Testis (tissue), 2 donors: ENCODE measurements at regions not wholly inside any gene's neighbourhood (a gene's known extent, or its start where the extent isn't known, plus 50 kb on each side); places are given as distances from the start of the nearest gene placed in this dataset.
A peak's percentile ranks its signal among the peaks of the same experiment; 100 is the strongest.

ENCODE experiments used
- DNase-seq: peaks from one replicate; pipeline ENCODE4 v3.0.0-alpha.2; 2019
- H3K27ac ChIP-seq, 2 donors: fragments of 200-600 bp; sonication (generic); one replicate each; pipeline ENCODE4 v1.5.1; 2019
- H3K27me3 ChIP-seq: fragments of 200-600 bp; sonication (generic); one replicate; pipeline ENCODE4 v1.5.1; 2019
- H3K36me3 ChIP-seq: fragments of 200-600 bp; sonication (generic); one replicate; pipeline ENCODE4 v1.5.1; 2017; ENCODE audit warnings: low read depth; ENCODE audit errors: missing control alignments
- H3K4me1 ChIP-seq: fragments of 200-600 bp; sonication (generic); one replicate; pipeline ENCODE4 v1.5.1; 2019
- H3K4me3 ChIP-seq, 2 donors: fragments of 200-600 bp; sonication (generic); one replicate each; pipeline ENCODE4 v1.5.1; 2017 to 2019
- H3K9me3 ChIP-seq: fragments of 200-600 bp; sonication (generic); one replicate; pipeline ENCODE4 v1.5.1; 2017
- POLR2A ChIP-seq: fragments of 450-650 bp; IDR thresholded peaks from one replicate; pipeline ENCODE4 v1.6.1; 2017; ENCODE audit warnings: antibody characterized with exemption, mild to moderate bottlenecking, moderate library complexity
- WGBS, 2 donors: methylation state at CpG; one replicate each; pipeline ENCODE4 v1.1.5; 2018; 5-methylcytosine and 5-hydroxymethylcytosine counted together
- intact Hi-C: fragments of 100-400 bp; cut with DNase I; formaldehyde crosslinking; loops from one replicate; pipeline ENCODE4 v1.15.1; 2023; ENCODE audit warnings: low total_unique reads
- TF ChIP-seq, protein P1 (sequence below), 3 experiments: fragments of 450-650 bp in 2 of 3; fragments of 200-600 bp in 1 of 3; sonication (generic) in 1 of 3; IDR thresholded peaks; one replicate each; pipeline ENCODE4 v1.5.1; 2016 to 2019; ENCODE audit warnings: antibody characterized with exemption in 3 of 3, mild to moderate bottlenecking in 2 of 3, moderate library complexity in 1 of 3

DNA sequence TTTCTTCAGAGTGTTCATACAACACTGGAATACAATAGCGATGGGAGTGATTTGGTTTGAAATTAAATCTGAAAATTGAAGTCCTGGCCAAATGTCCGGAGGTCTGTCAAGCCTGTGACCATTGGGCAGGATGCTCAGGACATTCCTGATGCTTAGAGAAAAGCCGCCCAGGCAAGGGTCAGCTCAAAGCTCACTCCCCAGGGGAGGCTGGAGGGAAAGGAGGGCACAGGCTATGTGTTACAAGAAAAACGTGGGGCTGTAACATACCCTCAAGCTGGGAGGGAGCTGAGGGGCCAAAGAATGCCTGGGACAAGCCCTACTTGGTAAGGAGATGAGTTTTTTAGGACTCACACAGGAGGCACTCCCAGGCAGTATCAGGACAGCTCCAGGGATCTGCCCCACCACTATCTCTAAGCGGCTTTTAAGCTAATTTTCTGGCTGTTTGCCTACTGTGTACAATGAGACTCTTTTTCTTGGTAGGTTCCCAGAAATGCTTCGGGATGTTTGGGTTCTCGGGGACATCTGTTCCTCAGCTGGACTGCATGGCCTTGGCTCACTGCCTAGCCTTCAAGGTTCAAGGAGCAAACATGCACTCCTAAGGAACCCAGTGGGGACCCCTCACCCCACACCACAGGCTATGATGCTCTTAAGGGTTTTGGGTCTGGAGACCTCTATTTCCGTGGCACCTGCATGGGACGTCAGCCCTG lies 500.1 kb downstream of the BRD1 start:
- Histone ChIP-seq H3K9me3 (no peaks in the 10 kb centered on the region), H3K27me3 (no peaks in the 10 kb centered on the region), H3K27ac (no peak overlapping the region), H3K4me1 (no peaks in the 10 kb centered on the region), H3K36me3 (no peaks in the 10 kb centered on the region), H3K4me3 (no peak overlapping the region)
- TF ChIP-seq, protein P1, sequence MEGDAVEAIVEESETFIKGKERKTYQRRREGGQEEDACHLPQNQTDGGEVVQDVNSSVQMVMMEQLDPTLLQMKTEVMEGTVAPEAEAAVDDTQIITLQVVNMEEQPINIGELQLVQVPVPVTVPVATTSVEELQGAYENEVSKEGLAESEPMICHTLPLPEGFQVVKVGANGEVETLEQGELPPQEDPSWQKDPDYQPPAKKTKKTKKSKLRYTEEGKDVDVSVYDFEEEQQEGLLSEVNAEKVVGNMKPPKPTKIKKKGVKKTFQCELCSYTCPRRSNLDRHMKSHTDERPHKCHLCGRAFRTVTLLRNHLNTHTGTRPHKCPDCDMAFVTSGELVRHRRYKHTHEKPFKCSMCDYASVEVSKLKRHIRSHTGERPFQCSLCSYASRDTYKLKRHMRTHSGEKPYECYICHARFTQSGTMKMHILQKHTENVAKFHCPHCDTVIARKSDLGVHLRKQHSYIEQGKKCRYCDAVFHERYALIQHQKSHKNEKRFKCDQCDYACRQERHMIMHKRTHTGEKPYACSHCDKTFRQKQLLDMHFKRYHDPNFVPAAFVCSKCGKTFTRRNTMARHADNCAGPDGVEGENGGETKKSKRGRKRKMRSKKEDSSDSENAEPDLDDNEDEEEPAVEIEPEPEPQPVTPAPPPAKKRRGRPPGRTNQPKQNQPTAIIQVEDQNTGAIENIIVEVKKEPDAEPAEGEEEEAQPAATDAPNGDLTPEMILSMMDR (IDR thresholded peaks at IDR 0.05) = no peak
- TF ChIP-seq POLR2A = no peak
- DNase-seq = peak; percentile 9
- intact Hi-C loops = no loop called here
- 64 to 65% methylated on average over 9 of the region's 9 CpGs for WGBS, 2 donors

GRCh38 chr22:49326558-49326957 lies 501.1 kb downstream of the BRD1 start:
- no peak overlapping the region for H3K4me3 ChIP-seq
- no peaks in the 10 kb centered on the region for H3K36me3 ChIP-seq
- H3K4me1 ChIP-seq = no peaks in the 10 kb centered on the region
- 88 to 89% methylated on average over 5 of the region's 5 CpGs for WGBS, 2 donors
- DNase-seq = no peak
- TF ChIP-seq, protein P1 (IDR thresholded peaks at IDR 0.05) = no peak
- no peak for TF ChIP-seq POLR2A
- H3K27ac ChIP-seq = no peak overlapping the region
- no peaks in the 10 kb centered on the region for H3K9me3 ChIP-seq
- intact Hi-C loops = no loop called here
- H3K27me3 ChIP-seq = no peaks in the 10 kb centered on the region

DNA sequence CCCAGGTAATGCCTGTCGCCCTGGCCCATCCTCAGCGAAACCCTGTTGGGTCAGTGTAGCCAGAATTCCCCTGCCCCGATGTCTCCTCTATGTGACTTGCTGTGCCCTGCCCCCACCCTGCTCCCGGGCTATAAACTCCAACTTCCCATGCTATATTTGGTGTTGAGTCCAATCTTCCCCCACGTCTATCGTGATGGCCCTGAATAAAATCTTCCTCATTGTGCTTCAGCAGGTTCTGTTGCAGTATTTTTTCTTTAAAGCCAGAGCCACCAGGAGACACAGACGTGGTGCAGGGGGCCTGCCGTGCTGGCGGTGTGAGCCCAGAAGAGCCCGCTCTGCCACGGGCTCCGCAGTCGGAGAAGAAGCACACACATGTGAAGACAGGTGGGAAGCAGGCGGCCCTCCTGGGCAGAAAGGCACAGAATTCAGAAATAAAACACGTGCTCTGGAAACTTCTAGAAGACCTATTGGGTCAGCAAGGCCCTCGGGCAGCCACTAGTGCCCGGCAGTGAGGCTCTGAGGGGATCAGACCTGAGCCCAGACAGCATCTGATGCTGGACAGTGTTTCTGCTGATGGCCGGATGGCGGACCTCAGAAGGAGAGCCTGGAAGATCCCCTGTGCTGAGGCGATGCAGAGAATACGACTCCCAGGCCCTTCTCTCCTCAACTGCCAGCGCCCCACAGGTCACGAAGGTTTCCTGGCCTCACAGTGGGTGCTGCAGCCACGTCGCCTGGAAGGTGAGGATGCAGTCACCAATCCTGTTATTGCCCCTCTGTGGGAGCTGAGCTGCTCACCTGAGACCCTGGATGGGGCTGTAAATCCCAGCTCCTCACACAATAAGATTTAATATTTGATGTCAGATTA lies 501.9 kb downstream of the BRD1 start:
- no peaks in the 10 kb centered on the region for H3K27me3 ChIP-seq
- H3K36me3 ChIP-seq = no peaks in the 10 kb centered on the region
- peak; percentile 6 for DNase-seq
- H3K9me3 ChIP-seq = no peaks in the 10 kb centered on the region
- no peaks in the 10 kb centered on the region for H3K4me1 ChIP-seq
- WGBS, 2 donors = 88 to 92% methylated on average over 23 to 25 of the region's 25 CpGs
- no peak overlapping the region for H3K4me3 ChIP-seq
- no peak for TF ChIP-seq POLR2A
- TF ChIP-seq, protein P1 (IDR thresholded peaks at IDR 0.05) = no peak
- intact Hi-C loops = no loop called here
- H3K27ac ChIP-seq = no peak overlapping the region

GRCh38 chr22:49324527-49325491 lies 502.9 kb downstream of the BRD1 start:
- Histone ChIP-seq H3K36me3 (no peaks in the 10 kb centered on the region), H3K27me3 (no peaks in the 10 kb centered on the region), H3K4me1 (no peaks in the 10 kb centered on the region), H3K9me3 (no peaks in the 10 kb centered on the region), H3K4me3 (no peak overlapping the region), H3K27ac (no peak overlapping the region)
- TF ChIP-seq, protein P1 (IDR thresholded peaks at IDR 0.05) = no peak
- no peak for TF ChIP-seq POLR2A
- 92 to 93% methylated on average over 23 to 29 of the region's 29 CpGs for WGBS, 2 donors
- peak; percentile 8 for DNase-seq
- intact Hi-C loops = no loop called here
